ENCODE measurements at regions not wholly inside any gene's neighbourhood (a gene's known extent, or its start where the extent isn't known, plus 50 kb on each side); places are given as distances from the start of the nearest gene placed in this dataset.

- no peak for TF ChIP-seq CTCF (IDR thresholded peaks at IDR 0.05; ENCODE audit: extremely low read depth, missing control alignments)
- DNase-seq (ENCODE audit: low spot score): no peak
Observed at GRCh38 chr5:94025788-94026473, 284.5 kb upstream of the POU5F2 start.

- no peak for TF ChIP-seq CTCF (IDR thresholded peaks at IDR 0.05; ENCODE audit: extremely low read depth, missing control alignments)
Observed at GRCh38 chr5:94024620-94025019, 283.2 kb upstream of the POU5F2 start.

DNA sequence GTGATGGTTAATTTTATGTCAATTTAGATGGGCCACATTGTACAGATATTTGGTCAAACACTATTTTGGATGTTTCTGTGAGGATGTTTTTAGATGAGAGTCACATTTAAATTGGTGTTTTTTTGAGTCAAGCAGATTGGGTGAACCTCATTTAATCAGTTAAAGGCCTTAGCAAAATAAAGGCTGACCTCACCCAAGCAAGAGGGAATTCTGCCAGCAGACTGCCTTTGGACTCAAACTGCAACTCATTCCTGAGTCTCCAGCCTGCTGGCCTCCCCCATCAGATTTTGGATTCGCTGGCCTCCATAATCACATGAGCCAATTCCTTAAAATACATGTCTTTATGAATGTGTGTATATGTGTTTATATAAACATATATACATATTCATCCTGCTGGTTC is 282.7 kb upstream of the POU5F2 start:
- no peak for DNase-seq (ENCODE audit: low spot score)
- TF ChIP-seq CTCF (IDR thresholded peaks at IDR 0.05; ENCODE audit: extremely low read depth, missing control alignments): no peak

More at GRCh38 chr5:94024620-94025019, 283.2 kb upstream of the POU5F2 start:
- no peak for DNase-seq (ENCODE audit: low spot score)

- no peak for DNase-seq (ENCODE audit: low spot score)
Observed at GRCh38 chr5:94021246-94021645, 279.8 kb upstream of the POU5F2 start.

DNA sequence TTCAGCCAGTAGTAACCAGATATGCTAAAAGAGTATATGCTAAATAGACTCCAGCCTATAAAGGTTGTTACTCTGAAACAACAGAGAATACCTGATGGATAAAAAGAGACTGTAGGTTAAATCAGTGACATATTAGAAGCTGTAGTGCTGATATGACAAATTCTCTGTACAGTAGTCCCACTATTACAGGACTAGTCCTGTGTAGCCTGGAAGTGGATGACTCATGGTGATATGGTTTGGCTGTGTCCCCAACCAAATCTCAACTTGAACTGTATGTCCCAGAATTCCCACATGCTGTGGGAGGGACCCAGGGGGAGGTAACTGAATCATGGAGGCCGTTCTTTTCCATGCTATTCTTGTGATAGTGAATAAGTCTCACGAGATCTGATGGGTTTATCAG is 276.2 kb upstream of the POU5F2 start:
- no peak for DNase-seq (ENCODE audit: low spot score)
- TF ChIP-seq CTCF (IDR thresholded peaks at IDR 0.05; ENCODE audit: extremely low read depth, missing control alignments): no peak

More at GRCh38 chr5:94021246-94021645, 279.8 kb upstream of the POU5F2 start:
- TF ChIP-seq CTCF (IDR thresholded peaks at IDR 0.05; ENCODE audit: extremely low read depth, missing control alignments): no peak

GRCh38 chr5:94010814-94011213 is 269.4 kb upstream of the POU5F2 start:
- DNase-seq (ENCODE audit: low spot score): no peak
- TF ChIP-seq CTCF (IDR thresholded peaks at IDR 0.05; ENCODE audit: extremely low read depth, missing control alignments): no peak

DNA sequence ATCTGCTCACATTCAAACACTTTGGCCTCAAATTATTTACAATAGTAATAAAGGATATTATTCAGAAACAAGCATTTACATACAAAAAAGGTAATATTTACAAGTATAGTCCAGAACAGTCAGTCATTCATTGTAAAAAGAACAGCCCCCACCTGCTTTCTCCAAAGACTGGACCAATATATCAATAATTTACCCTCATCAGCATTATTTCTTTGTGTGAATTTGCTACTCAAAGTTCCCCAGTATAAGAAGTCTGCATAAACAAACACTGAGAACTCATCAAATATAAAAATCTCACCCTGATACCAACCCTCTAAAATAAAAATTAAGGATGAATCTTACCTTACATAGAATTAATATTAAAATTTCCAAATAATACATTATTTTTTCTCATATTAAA is 267.8 kb upstream of the POU5F2 start:
- TF ChIP-seq CTCF (IDR thresholded peaks at IDR 0.05; ENCODE audit: extremely low read depth, missing control alignments): no peak
- DNase-seq (ENCODE audit: low spot score): no peak
